Tibial artery (tissue), 4 donors: ENCODE measurements at regions not wholly inside any gene's neighbourhood (a gene's known extent, or its start where the extent isn't known, plus 50 kb on each side); places are given as distances from the start of the nearest gene placed in this dataset.

Experiments
- DNase-seq, 2 donors: peaks; one replicate each; pipeline ENCODE4 v3.0.0-alpha.2; 2019
- H3K27ac ChIP-seq, 2 donors: fragments of 200-600 bp; sonication (generic) in 1 of 2; 1 replicate in 1 of 2; 2 replicates in 1 of 2; pipeline ENCODE4 v1.5.1; 2018 to 2019; ENCODE audit warnings: mild to moderate bottlenecking in 1 of 2
- H3K27me3 ChIP-seq, 2 donors: fragments of 200-600 bp; sonication (generic) in 1 of 2; one replicate each; pipeline versions ENCODE4 v1.5.1 to v1.6.0; 2016 to 2019
- H3K36me3 ChIP-seq, 3 donors: fragments of 200-600 bp; sonication (generic) in 2 of 3; one replicate each; pipeline ENCODE4 v1.5.1; 2016 to 2019; ENCODE audit warnings: mild to moderate bottlenecking in 2 of 3
- H3K4me1 ChIP-seq, 4 donors: fragments of 200-600 bp; sonication (generic) in 2 of 4; 1 replicate in 3 of 4; 2 replicates in 1 of 4; pipeline ENCODE4 v1.5.1; 2016 to 2019
- H3K4me3 ChIP-seq, 2 donors: fragments of 200-600 bp; sonication (generic) in 1 of 2; 1 replicate in 1 of 2; 2 replicates in 1 of 2; pipeline ENCODE4 v1.5.1; 2018 to 2019; ENCODE audit warnings: mild to moderate bottlenecking in 2 of 2
- H3K9me3 ChIP-seq, 3 donors: fragments of 200-600 bp; sonication (generic) in 1 of 3; one replicate each; pipeline ENCODE4 v1.5.1; 2016 to 2019
- intact Hi-C: fragments of 100-400 bp; cut with DNase I; formaldehyde crosslinking; loops from one replicate; pipeline ENCODE4 v1.15.0; 2023; ENCODE audit warnings: low total_unique reads
- TF ChIP-seq, protein P1 (sequence below), 2 experiments: fragments of 200-600 bp in 1 of 2; fragments of 450-650 bp in 1 of 2; IDR thresholded peaks; one replicate each; pipeline ENCODE4 v1.5.1; 2017 to 2019; ENCODE audit warnings: antibody characterized with exemption in 2 of 2, mild to moderate bottlenecking in 1 of 2, moderate library complexity in 1 of 2

- Histone ChIP-seq H3K9me3 (no peaks in the 10 kb centered on the region), H3K4me1 (peaks cover 0 to 40% (median 15%) of the 10 kb centered on the region in 4 donors), H3K27me3 (no peaks in the 10 kb centered on the region), H3K36me3 (no peaks in the 10 kb centered on the region), H3K4me3 (no peak overlapping the region), H3K27ac (no peak overlapping the region)
- DNase-seq = no peak
- TF ChIP-seq, protein P1, sequence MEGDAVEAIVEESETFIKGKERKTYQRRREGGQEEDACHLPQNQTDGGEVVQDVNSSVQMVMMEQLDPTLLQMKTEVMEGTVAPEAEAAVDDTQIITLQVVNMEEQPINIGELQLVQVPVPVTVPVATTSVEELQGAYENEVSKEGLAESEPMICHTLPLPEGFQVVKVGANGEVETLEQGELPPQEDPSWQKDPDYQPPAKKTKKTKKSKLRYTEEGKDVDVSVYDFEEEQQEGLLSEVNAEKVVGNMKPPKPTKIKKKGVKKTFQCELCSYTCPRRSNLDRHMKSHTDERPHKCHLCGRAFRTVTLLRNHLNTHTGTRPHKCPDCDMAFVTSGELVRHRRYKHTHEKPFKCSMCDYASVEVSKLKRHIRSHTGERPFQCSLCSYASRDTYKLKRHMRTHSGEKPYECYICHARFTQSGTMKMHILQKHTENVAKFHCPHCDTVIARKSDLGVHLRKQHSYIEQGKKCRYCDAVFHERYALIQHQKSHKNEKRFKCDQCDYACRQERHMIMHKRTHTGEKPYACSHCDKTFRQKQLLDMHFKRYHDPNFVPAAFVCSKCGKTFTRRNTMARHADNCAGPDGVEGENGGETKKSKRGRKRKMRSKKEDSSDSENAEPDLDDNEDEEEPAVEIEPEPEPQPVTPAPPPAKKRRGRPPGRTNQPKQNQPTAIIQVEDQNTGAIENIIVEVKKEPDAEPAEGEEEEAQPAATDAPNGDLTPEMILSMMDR (IDR thresholded peaks at IDR 0.05) = no peak
- intact Hi-C loops = no loop called here
Observed at GRCh38 chr2:217216982-217217381, 357.1 kb upstream of the TNP1 start.

DNA sequence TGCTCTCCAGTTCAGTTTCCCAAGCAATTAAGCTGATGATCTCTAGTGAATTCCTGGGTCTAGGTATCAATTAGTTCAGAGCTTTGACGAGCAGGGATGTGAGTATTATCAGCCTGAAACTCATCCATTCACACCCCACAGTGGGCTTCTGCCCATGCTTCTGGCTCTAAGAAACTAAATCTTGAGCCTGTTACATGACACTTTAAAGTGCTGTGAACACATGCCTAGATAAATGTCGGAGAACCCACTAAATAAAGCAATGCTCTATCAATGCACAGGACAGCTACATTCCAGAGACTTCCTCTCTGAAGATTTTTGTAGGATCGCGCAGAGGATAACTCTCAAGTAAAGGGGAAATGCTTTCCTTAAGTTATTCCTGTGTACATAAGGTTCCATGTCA lies 356.5 kb upstream of the TNP1 start:
- Histone ChIP-seq H3K4me1 (peaks cover 0 to 36% (median 15%) of the 10 kb centered on the region in 4 donors), H3K27ac (no peak overlapping the region), H3K4me3 (no peak overlapping the region), H3K36me3 (no peaks in the 10 kb centered on the region), H3K9me3 (no peaks in the 10 kb centered on the region), H3K27me3 (no peaks in the 10 kb centered on the region)
- DNase-seq = no peak
- intact Hi-C loops = no loop called here
- TF ChIP-seq, protein P1 (IDR thresholded peaks at IDR 0.05) = no peak

DNA sequence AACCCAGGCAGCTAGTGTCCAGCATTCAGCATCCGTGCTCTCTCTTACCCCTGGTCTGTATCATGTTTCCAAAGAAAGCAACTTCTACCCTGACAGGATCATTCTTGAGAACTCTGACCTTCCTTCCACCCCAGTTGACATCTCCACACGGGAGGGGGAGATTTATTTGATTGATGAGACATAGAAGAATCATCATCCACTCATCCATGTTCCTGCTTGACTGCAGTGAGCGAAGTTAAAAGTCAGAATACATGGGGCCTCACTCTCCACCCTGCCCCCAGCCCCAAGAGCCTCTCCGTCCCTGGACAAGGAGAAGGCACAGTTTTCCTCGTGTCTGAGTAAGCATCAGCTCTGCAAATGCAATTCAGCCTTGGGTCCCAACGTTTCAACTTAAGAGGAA lies 356.0 kb upstream of the TNP1 start:
- Histone ChIP-seq H3K27me3 (no peaks in the 10 kb centered on the region), H3K36me3 (no peaks in the 10 kb centered on the region), H3K9me3 (no peaks in the 10 kb centered on the region), H3K27ac (no peak overlapping the region), H3K4me1 (peaks cover 0 to 31% (median 14%) of the 10 kb centered on the region in 4 donors), H3K4me3 (no peak overlapping the region)
- intact Hi-C loops = no loop called here
- TF ChIP-seq, protein P1 (IDR thresholded peaks at IDR 0.05) = no peak
- no peak for DNase-seq

DNA sequence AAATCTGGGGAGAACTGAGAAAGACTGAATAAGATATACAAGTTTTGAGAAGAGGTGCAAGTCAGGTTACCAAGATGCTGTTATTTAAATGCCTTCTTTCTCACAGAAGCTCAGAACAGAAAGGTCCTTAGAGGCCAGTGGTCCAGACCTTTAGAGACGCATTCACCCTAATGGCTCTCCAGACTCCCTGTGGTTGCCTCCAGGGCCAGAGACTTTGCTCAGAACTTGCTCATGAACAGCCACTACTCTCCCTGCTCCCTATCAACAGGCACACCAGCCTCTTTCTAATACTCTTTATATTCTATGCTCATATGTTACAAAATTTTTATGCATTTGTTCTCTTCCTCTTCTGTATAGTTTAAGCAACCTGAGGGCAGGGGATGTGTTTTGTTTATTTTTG lies 349.0 kb upstream of the TNP1 start:
- Histone ChIP-seq H3K4me1 (peaks cover 0 to 14% (median 4%) of the 10 kb centered on the region in 4 donors), H3K4me3 (no peak overlapping the region), H3K27ac (no peak overlapping the region), H3K36me3 (no peaks in the 10 kb centered on the region), H3K9me3 (peaks cover 0 to 3% (median 0%) of the 10 kb centered on the region in 3 donors), H3K27me3 (no peaks in the 10 kb centered on the region)
- intact Hi-C loops = no loop called here
- TF ChIP-seq, protein P1 (IDR thresholded peaks at IDR 0.05) = no peak
- no peak for DNase-seq

GRCh38 chr2:217207699-217208010 lies 347.8 kb upstream of the TNP1 start:
- no peaks in the 10 kb centered on the region for H3K36me3 ChIP-seq
- no peak overlapping the region for H3K4me3 ChIP-seq
- DNase-seq = no peak
- TF ChIP-seq, protein P1 (IDR thresholded peaks at IDR 0.05) = no peak
- peaks cover 0 to 14% (median 4%) of the 10 kb centered on the region in 4 donors for H3K4me1 ChIP-seq
- no peak overlapping the region for H3K27ac ChIP-seq
- intact Hi-C loops = no loop called here
- H3K9me3 ChIP-seq = peaks cover 0 to 3% (median 0%) of the 10 kb centered on the region in 3 donors
- H3K27me3 ChIP-seq = no peaks in the 10 kb centered on the region
